H1 (cell line): ENCODE measurements at regions not wholly inside any gene's neighbourhood (a gene's known extent, or its start where the extent isn't known, plus 50 kb on each side); places are given as distances from the start of the nearest gene placed in this dataset.

Experiments
- BACH1 ChIP-seq: IDR thresholded peaks from 2 replicates; pipeline ENCODE4 v1.6.1; 2012; ENCODE audit warnings: low read length, improper control_type of control experiment
- CBX5 ChIP-seq: fragments of 300-800, 300-1000 bp; sonication (generic); IDR thresholded peaks from 2 replicates; pipeline ENCODE4 v1.7.1; 2016; ENCODE audit warnings: antibody characterized with exemption, low read length, low read depth
- CHD7 ChIP-seq: fragments of 300-600 bp; sonication (generic); IDR thresholded peaks from 2 replicates; pipeline ENCODE4 v1.7.1; 2012; ENCODE audit warnings: low read length, moderate library complexity, mild to moderate bottlenecking, inconsistent platforms; ENCODE audit not compliant: insufficient replicate concordance
- GABPA ChIP-seq: IDR thresholded peaks from 2 replicates; pipeline ENCODE4 v1.6.1; 2011; ENCODE audit warnings: mild to moderate bottlenecking, low read length, moderate library complexity, borderline replicate concordance; ENCODE audit not compliant: insufficient read depth
- GTF2F1 ChIP-seq: IDR thresholded peaks from 2 replicates; pipeline ENCODE4 v1.6.1; 2012; ENCODE audit warnings: low read depth, low read length, improper control_type of control experiment, borderline replicate concordance
- JUN ChIP-seq: IDR thresholded peaks from 2 replicates; pipeline ENCODE4 v1.6.1; 2011; ENCODE audit warnings: low read depth, mild to moderate bottlenecking, improper control_type of control experiment, low read length
- JUND ChIP-seq: IDR thresholded peaks from 2 replicates; pipeline ENCODE4 v1.6.1; 2011; ENCODE audit warnings: mild to moderate bottlenecking, improper control_type of control experiment, low read length
- KDM5A ChIP-seq: fragments of 200-600 bp; IDR thresholded peaks from 2 replicates; pipeline ENCODE4 v1.7.1; 2012; ENCODE audit warnings: mild to moderate bottlenecking, low read length, inconsistent platforms, mixed read lengths
- POU5F1 ChIP-seq: IDR thresholded peaks from 2 replicates; pipeline ENCODE4 v1.6.1; 2011; ENCODE audit warnings: low read depth, mild to moderate bottlenecking, low read length, moderate library complexity
- SP1 ChIP-seq: IDR thresholded peaks from 2 replicates; pipeline ENCODE4 v1.6.1; 2011; ENCODE audit warnings: low read depth, low read length
- TCF12 ChIP-seq: IDR thresholded peaks from 2 replicates; pipeline ENCODE4 v1.6.1; 2011; ENCODE audit warnings: low read depth, mild to moderate bottlenecking, low read length
- TEAD4 ChIP-seq: IDR thresholded peaks from 2 replicates; pipeline ENCODE4 v1.6.1; 2012; ENCODE audit warnings: low read depth, low read length, inconsistent platforms, mixed read lengths
- YY1 ChIP-seq: IDR thresholded peaks from 2 replicates; pipeline ENCODE4 v1.6.1; 2011; ENCODE audit warnings: low read depth, mild to moderate bottlenecking, low read length

- TF ChIP-seq CHD7 (no peak), SP1 (no peak), GTF2F1 (no peak), BACH1 (no peak), JUND (no peak), KDM5A (no peak), YY1 (no peak), GABPA (no peak), POU5F1 (no peak), CBX5 (no peak), TCF12 (no peak), JUN (no peak), TEAD4 (no peak)
Measured at GRCh38 chr3:180430896-180431295, 171.1 kb upstream of the TTC14 start (continued).
